H1 (cell line): ENCODE measurements at regions not wholly inside any gene's neighbourhood (a gene's known extent, or its start where the extent isn't known, plus 50 kb on each side); places are given as distances from the start of the nearest gene placed in this dataset.

Experiments
- CTCF ChIA-PET: fragments of 300-600 bp; sonication (Branson Sonifier 250); formaldehyde crosslinking; loops from one replicate; lab custom pipeline; 2021; ENCODE audit not compliant: partially characterized antibody; lab: Charles Lee
- POLR2A ChIA-PET: fragments of 300-600 bp; sonication (Branson Sonifier 250); formaldehyde crosslinking; loops from one replicate; lab custom pipeline; 2021; ENCODE audit warnings: inconsistent platforms; ENCODE audit not compliant: partially characterized antibody; lab: Charles Lee
- DNase-seq, 2 experiments: peaks; one replicate each; pipeline versions ENCODE4 v3.0.0 to v3.0.0-alpha.2; 2010 to 2022; ENCODE audit warnings: low spot score in 2 of 2, low read depth in 1 of 2, mixed read lengths in 1 of 2
- FAIRE-seq: peaks from 2 replicates; lab custom pipeline; 2011; peaks lifted over from hg19 to GRCh38; lab: Jason Lieb, UNC
- H2AFZ ChIP-seq: 2 replicates; pipeline ENCODE4 v1.8.1; 2012; ENCODE audit warnings: low read length, inconsistent platforms
- H2AK5ac ChIP-seq: 2 replicates; pipeline ENCODE4 v1.6.1; 2013; ENCODE audit warnings: low read depth, low read length
- H2BK120ac ChIP-seq: replicated peaks from 2 replicates; pipeline ENCODE3; 2013; ENCODE audit warnings: low read depth, low read length, inconsistent platforms
- H2BK12ac ChIP-seq: 2 replicates; pipeline ENCODE4 v1.6.1; 2013; ENCODE audit warnings: low read depth, low read length
- H2BK15ac ChIP-seq: 2 replicates; pipeline ENCODE4 v1.6.1; 2013; ENCODE audit warnings: low read length
- H2BK20ac ChIP-seq: 2 replicates; pipeline ENCODE4 v1.6.1; 2013; ENCODE audit warnings: low read length
- H2BK5ac ChIP-seq: 2 replicates; pipeline ENCODE4 v1.6.1; 2013; ENCODE audit warnings: low read depth, low read length
- H3K14ac ChIP-seq: 2 replicates; pipeline ENCODE4 v1.6.1; 2013; ENCODE audit warnings: inconsistent platforms; ENCODE audit not compliant: insufficient read length
- H3K18ac ChIP-seq: 2 replicates; pipeline ENCODE4 v1.6.1; 2013; ENCODE audit warnings: low read length; ENCODE audit errors: extremely low read depth
- H3K23ac ChIP-seq: 2 replicates; pipeline ENCODE4 v1.6.1; 2013; ENCODE audit warnings: inconsistent platforms; ENCODE audit not compliant: insufficient read length
- H3K23me2 ChIP-seq: 2 replicates; pipeline ENCODE4 v1.6.1; 2013; ENCODE audit warnings: low read depth, low read length
- H3K27ac ChIP-seq: 2 replicates; pipeline ENCODE4 v1.6.1; 2011; ENCODE audit warnings: low read depth, low read length, inconsistent platforms
- H3K27me3 ChIP-seq, 4 experiments: replicated peaks in 1 of 4; 1 replicate in 1 of 4; 2 replicates in 3 of 4; pipeline versions ENCODE4 v1.6.1 to v1.8.1; 2011 to 2013; ENCODE audit warnings: low read length in 3 of 4, mild to moderate bottlenecking in 3 of 4, inconsistent platforms in 2 of 4, mixed read lengths in 2 of 4, moderate library complexity in 1 of 4; ENCODE audit not compliant: control insufficient read depth in 3 of 4, insufficient read depth in 3 of 4; ENCODE audit errors: extremely low read depth in 1 of 4
- H3K36me3 ChIP-seq, 4 experiments: 2 replicates each; pipeline versions ENCODE4 v1.6.1 to v1.8.1; 2011 to 2013; ENCODE audit warnings: mild to moderate bottlenecking in 4 of 4, low read length in 3 of 4, moderate library complexity in 2 of 4, control low read depth in 1 of 4, inconsistent platforms in 1 of 4; ENCODE audit not compliant: insufficient read depth in 4 of 4, control insufficient read depth in 2 of 4
- H3K4ac ChIP-seq: replicated peaks from 2 replicates; pipeline ENCODE3; 2013; ENCODE audit warnings: low read length, low read depth, mixed read lengths, inconsistent platforms; ENCODE audit not compliant: insufficient read length
- H3K4me1 ChIP-seq, 4 experiments: replicated peaks in 1 of 4; 1 replicate in 1 of 4; 2 replicates in 3 of 4; pipeline versions ENCODE4 v1.6.1 to v1.8.1; 2011 to 2013; ENCODE audit warnings: low read length in 3 of 4, inconsistent platforms in 2 of 4, mixed read lengths in 1 of 4; ENCODE audit not compliant: insufficient read depth in 4 of 4, control insufficient read depth in 3 of 4
- H3K4me2 ChIP-seq, 2 experiments: 2 replicates each; pipeline versions ENCODE4 v1.6.1 to v1.8.1; 2011 to 2013; ENCODE audit warnings: low read depth in 2 of 2, low read length in 2 of 2, control low read depth in 1 of 2, inconsistent platforms in 1 of 2, mild to moderate bottlenecking in 1 of 2; ENCODE audit not compliant: insufficient read depth in 1 of 2
- H3K4me3 ChIP-seq, 4 experiments: fragments of 200-600, 300-600 bp in 1 of 4; sonication (generic), shearing (Covaris generic), sonication (Bioruptor Twin) in 1 of 4; 2 replicates each; pipeline versions ENCODE4 v1.5.1 to v1.8.1; 2011 to 2016; ENCODE audit warnings: low read length in 4 of 4, low read depth in 3 of 4, control low read depth in 2 of 4, inconsistent platforms in 2 of 4, mild to moderate bottlenecking in 2 of 4, mixed read lengths in 1 of 4, moderate library complexity in 1 of 4; ENCODE audit not compliant: insufficient read depth in 2 of 4; ENCODE audit errors: extremely low read depth in 1 of 4
- H3K56ac ChIP-seq: replicated peaks from 2 replicates; pipeline ENCODE3; 2013; ENCODE audit warnings: low read depth, mild to moderate bottlenecking, mixed read lengths, low read length, inconsistent platforms; ENCODE audit not compliant: insufficient read length
- H3K79me1 ChIP-seq: 2 replicates; pipeline ENCODE4 v1.6.1; 2013; ENCODE audit warnings: low read depth, low read length, control low read depth
- H3K79me2 ChIP-seq, 2 experiments: 2 replicates each; pipeline versions ENCODE4 v1.6.1 to v1.8.1; 2012 to 2013; ENCODE audit warnings: low read length in 2 of 2, mild to moderate bottlenecking in 2 of 2, inconsistent platforms in 1 of 2; ENCODE audit not compliant: insufficient read depth in 2 of 2, control insufficient read depth in 1 of 2
- H3K9ac ChIP-seq, 4 experiments: replicated peaks in 1 of 4; 1 replicate in 1 of 4; 2 replicates in 3 of 4; pipeline versions ENCODE4 v1.6.1 to v1.8.1; 2011 to 2013; ENCODE audit warnings: low read depth in 3 of 4, low read length in 3 of 4, control low read depth in 2 of 4, mild to moderate bottlenecking in 2 of 4, moderate library complexity in 2 of 4, inconsistent platforms in 1 of 4; ENCODE audit errors: extremely low read depth in 1 of 4
- H3K9me3 ChIP-seq, 2 experiments: 2 replicates each; pipeline versions ENCODE4 v1.6.1 to v1.8.1; 2012 to 2013; ENCODE audit warnings: mild to moderate bottlenecking in 2 of 2, moderate library complexity in 2 of 2, control low read depth in 1 of 2, inconsistent platforms in 1 of 2, low read depth in 1 of 2, low read length in 1 of 2, mixed read lengths in 1 of 2; ENCODE audit not compliant: insufficient read depth in 2 of 2
- H4K20me1 ChIP-seq, 2 experiments: replicated peaks in 1 of 2; 2 replicates each; pipeline versions ENCODE3 to v1.8.1; 2011 to 2013; ENCODE audit warnings: inconsistent platforms in 2 of 2, low read length in 2 of 2, mild to moderate bottlenecking in 1 of 2; ENCODE audit not compliant: insufficient read depth in 2 of 2, control insufficient read depth in 1 of 2
- H4K5ac ChIP-seq: 2 replicates; pipeline ENCODE4 v1.6.1; 2013; ENCODE audit warnings: low read length, low read depth, mixed read lengths, inconsistent platforms; ENCODE audit not compliant: insufficient read length
- H4K8ac ChIP-seq: 2 replicates; pipeline ENCODE4 v1.8.0; 2013; ENCODE audit warnings: mild to moderate bottlenecking, moderate library complexity, low read length, inconsistent platforms; ENCODE audit not compliant: insufficient read depth; ENCODE audit errors: extremely low read depth
- H4K91ac ChIP-seq: replicated peaks from 2 replicates; pipeline ENCODE3; 2013; ENCODE audit warnings: low read length, mixed read lengths, inconsistent platforms; ENCODE audit not compliant: insufficient read length
- CHD2 ChIP-seq: IDR thresholded peaks from 2 replicates; pipeline ENCODE4 v1.6.1; 2012; ENCODE audit warnings: low read length, improper control_type of control experiment
- EP300 ChIP-seq, 2 experiments: IDR thresholded peaks; 1 replicate in 1 of 2; 2 replicates in 1 of 2; pipeline ENCODE4 v1.6.1; 2011 to 2012; ENCODE audit warnings: low read depth in 2 of 2, low read length in 2 of 2, mild to moderate bottlenecking in 2 of 2, borderline replicate concordance in 1 of 2, inconsistent platforms in 1 of 2, moderate library complexity in 1 of 2
- GABPA ChIP-seq: IDR thresholded peaks from 2 replicates; pipeline ENCODE4 v1.6.1; 2011; ENCODE audit warnings: mild to moderate bottlenecking, low read length, moderate library complexity, borderline replicate concordance; ENCODE audit not compliant: insufficient read depth
- HDAC2 ChIP-seq, 2 experiments: fragments of 300-600 bp in 1 of 2; sonication (generic) in 1 of 2; IDR thresholded peaks; 2 replicates each; pipeline ENCODE4 v1.6.1; 2011 to 2012; ENCODE audit warnings: low read depth in 2 of 2, low read length in 2 of 2, mild to moderate bottlenecking in 2 of 2, moderate library complexity in 2 of 2, borderline replicate concordance in 1 of 2, inconsistent platforms in 1 of 2
- NANOG ChIP-seq: IDR thresholded peaks from 2 replicates; pipeline ENCODE4 v1.6.1; 2011; ENCODE audit warnings: low read length, low read depth, mild to moderate bottlenecking, inconsistent platforms; ENCODE audit not compliant: insufficient read depth, poor library complexity, severe bottlenecking
- NRF1 ChIP-seq: IDR thresholded peaks from 2 replicates; pipeline ENCODE4 v1.6.1; 2011; ENCODE audit warnings: mild to moderate bottlenecking, low read depth, low read length, improper control_type of control experiment
- PHF8 ChIP-seq: fragments of 200-600 bp; sonication (generic); conservative IDR thresholded peaks from 2 replicates; pipeline ENCODE4 v1.7.1; 2012; ENCODE audit warnings: low read depth, mild to moderate bottlenecking, inconsistent platforms, low read length, moderate library complexity
- POLR2AphosphoS5 ChIP-seq: IDR thresholded peaks from 2 replicates; pipeline ENCODE4 v1.6.1; 2011; ENCODE audit warnings: low read depth, low read length
- RNF2 ChIP-seq: fragments of 200-900, 300-1000 bp; sonication (generic); IDR thresholded peaks from 2 replicates; pipeline ENCODE4 v1.7.1; 2016; ENCODE audit warnings: borderline replicate concordance, low read depth, mild to moderate bottlenecking, antibody characterized with exemption, low read length; ENCODE audit not compliant: poor library complexity, severe bottlenecking; ENCODE audit errors: missing control alignments
- SIX5 ChIP-seq: IDR thresholded peaks from 2 replicates; pipeline ENCODE4 v1.6.1; 2011; ENCODE audit warnings: mild to moderate bottlenecking, low read depth, low read length
- WGBS, 2 experiments: shearing (Covaris generic) in 1 of 2; methylation state at CpG; one replicate each; pipeline versions ENCODE4 v1.1.6 to v1.1.7; 2013 to 2015; ENCODE audit warnings: low lambda C conversion rate in 2 of 2, mixed read lengths in 2 of 2, inconsistent platforms in 1 of 2, low coverage in 1 of 2, missing lambda C conversion rate in 1 of 2; ENCODE audit not compliant: insufficient replicate concordance in 2 of 2, insufficient coverage in 1 of 2, insufficient read length in 1 of 2; ENCODE audit errors: extremely low coverage in 1 of 2, missing lambda C conversion rate in 1 of 2; 5-methylcytosine and 5-hydroxymethylcytosine counted together
- TF ChIP-seq, protein P1 (sequence below): IDR thresholded peaks from 2 replicates; pipeline ENCODE4 v1.6.1; 2012; ENCODE audit warnings: inconsistent platforms

DNA sequence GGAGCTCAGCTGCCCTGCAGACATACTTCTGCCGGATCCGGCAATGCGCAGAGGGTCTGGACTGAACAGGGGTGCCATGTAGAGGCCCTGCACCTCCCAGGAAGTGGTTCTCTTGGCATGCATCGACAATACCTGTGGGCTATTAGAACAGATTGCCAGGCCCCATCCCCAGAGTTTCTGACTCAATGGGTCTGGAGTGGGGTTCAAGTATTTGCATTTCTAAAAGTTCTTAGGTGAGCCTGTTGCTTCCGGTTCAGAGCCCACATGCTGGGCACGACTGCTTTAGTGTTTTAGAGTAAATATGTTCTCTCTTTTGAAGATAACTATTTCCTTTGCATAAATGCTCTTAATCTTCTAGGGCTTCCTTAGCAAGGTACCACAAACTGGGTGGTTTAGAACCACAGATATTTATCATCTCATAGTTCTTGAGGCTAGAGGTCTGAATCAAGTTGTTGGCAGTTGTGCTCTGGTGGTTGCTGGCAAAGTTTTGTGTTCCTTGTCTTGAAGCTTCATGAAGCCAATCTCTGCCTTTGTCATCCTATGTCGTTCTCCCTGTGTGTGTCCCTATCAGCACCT, 435.5 kb downstream of the TCERG1L start:
- no peak overlapping the region for H4K5ac ChIP-seq
- no peak overlapping the region for H2BK5ac ChIP-seq
- H2BK15ac ChIP-seq = no peak overlapping the region
- no peak overlapping the region for H3K23ac ChIP-seq
- H3K4me3 ChIP-seq = no peak overlapping the region
- DNase-seq (no peak), FAIRE-seq (no peak)
- no peak overlapping the region for H3K9ac ChIP-seq
- H3K4me1 ChIP-seq = no peaks in the 10 kb centered on the region
- H2AK5ac ChIP-seq = no peak overlapping the region
- no peak overlapping the region for H3K4ac ChIP-seq
- no peak overlapping the region for H3K4me2 ChIP-seq
- H3K23me2 ChIP-seq = no peaks in the 10 kb centered on the region
- CTCF ChIA-PET = interaction anchor here (1.1 kb wide), 1 partner anchor 16 kb away, joined by 3 read pairs; no protein-coding TSS in a partner anchor
- H4K8ac ChIP-seq = no peak overlapping the region
- H2AFZ ChIP-seq = no peak overlapping the region
- no peak overlapping the region for H4K91ac ChIP-seq
- H2BK120ac ChIP-seq = no peak overlapping the region
- WGBS, 2 experiments = 75% methylated on average over 7 of the region's 7 CpGs; no CpG with 5 or more reads in 1 of the 2 experiments
- no peaks in the 10 kb centered on the region for H3K79me1 ChIP-seq
- H3K18ac ChIP-seq = no peak overlapping the region
- no peaks in the 10 kb centered on the region for H3K36me3 ChIP-seq
- H4K20me1 ChIP-seq = no peaks in the 10 kb centered on the region
- no peaks in the 10 kb centered on the region for H3K79me2 ChIP-seq
- no peak overlapping the region for H3K56ac ChIP-seq
- H2BK20ac ChIP-seq = no peak overlapping the region
- H2BK12ac ChIP-seq = no peak overlapping the region
- no peak overlapping the region for H3K14ac ChIP-seq
- no peaks in the 10 kb centered on the region for H3K9me3 ChIP-seq
- H3K27ac ChIP-seq = no peak overlapping the region
- POLR2A ChIA-PET = no interaction called here
- H3K27me3 ChIP-seq = no peaks in the 10 kb centered on the region
- TF ChIP-seq GABPA (no peak), RNF2 (no peak), HDAC2 (IDR thresholded peaks at IDR 0.05; ENCODE audit: borderline replicate concordance in 1 of 2, low read depth in 2 of 2, low read length in 2 of 2) (no peak), PHF8 (no peak), NANOG (no peak), POLR2AphosphoS5 (no peak), NRF1 (no peak), EP300 (IDR thresholded peaks at IDR 0.05; ENCODE audit: borderline replicate concordance in 1 of 2, low read depth in 2 of 2, low read length in 2 of 2) (no peak), SIX5 (no peak), CHD2 (no peak)
- TF ChIP-seq, protein P1, sequence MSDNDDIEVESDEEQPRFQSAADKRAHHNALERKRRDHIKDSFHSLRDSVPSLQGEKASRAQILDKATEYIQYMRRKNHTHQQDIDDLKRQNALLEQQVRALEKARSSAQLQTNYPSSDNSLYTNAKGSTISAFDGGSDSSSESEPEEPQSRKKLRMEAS = no peak
